NCI-H2227 (cell line): ENCODE measurements at regions not wholly inside any gene's neighbourhood (a gene's known extent, or its start where the extent isn't known, plus 50 kb on each side); places are given as distances from the start of the nearest gene placed in this dataset.
"Not testable (repeated sequence)": the region's sequence is repeated elsewhere in the genome, so short reads cannot be mapped to it uniquely, and the experiment has no call there.

Experiments used
- DNase-seq: peaks from one replicate; lab custom pipeline; 2025; ENCODE audit not compliant: unreplicated experiment; lab: John Stamatoyannopoulos, UW

GRCh38 chr2:237240252-237240651 lies 154.6 kb downstream of the COPS8 start:
- DNase-seq: no peak

GRCh38 chr2:237240868-237241267 lies 155.2 kb downstream of the COPS8 start:
- not testable (repeated sequence) for DNase-seq

GRCh38 chr2:237242091-237242536 lies 156.4 kb downstream of the COPS8 start:
- no peak for DNase-seq

- DNase-seq: no peak
These were observed 157.8 kb downstream of the COPS8 start for GRCh38 chr2:237243487-237243886.

GRCh38 chr2:237244178-237244577 lies 158.5 kb downstream of the COPS8 start:
- no peak for DNase-seq

DNA sequence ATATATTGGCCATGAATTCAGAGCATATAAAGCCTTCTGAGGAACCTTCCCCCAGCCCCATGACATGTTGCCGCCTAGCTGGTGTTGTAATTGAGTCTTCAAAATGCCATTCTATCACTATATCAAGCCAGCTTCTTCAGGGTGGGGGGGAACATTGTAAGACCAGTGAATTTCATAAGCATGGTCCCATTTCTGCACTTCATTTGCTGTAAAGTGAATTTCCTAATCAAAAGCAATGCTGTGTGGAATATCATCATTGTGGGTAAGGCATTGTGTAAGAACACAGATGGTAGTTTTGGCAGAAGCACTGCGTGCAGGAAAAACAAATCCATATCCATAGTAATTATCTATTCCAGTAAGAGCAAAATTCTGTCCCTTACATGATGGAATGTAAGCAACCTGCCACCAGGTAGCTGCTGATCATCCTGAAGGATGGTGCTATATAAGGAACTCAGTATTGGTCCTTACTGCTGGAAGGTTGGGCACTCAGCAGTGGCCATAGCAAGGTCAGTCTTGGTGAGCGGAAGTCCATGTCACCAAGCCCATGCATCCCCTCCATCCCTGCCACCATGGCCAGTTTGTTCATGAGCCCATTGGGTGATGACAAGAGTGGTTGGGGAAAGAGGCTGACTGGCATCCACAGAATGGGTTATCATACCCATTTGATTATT lies 159.4 kb downstream of the COPS8 start:
- DNase-seq: no peak

DNA sequence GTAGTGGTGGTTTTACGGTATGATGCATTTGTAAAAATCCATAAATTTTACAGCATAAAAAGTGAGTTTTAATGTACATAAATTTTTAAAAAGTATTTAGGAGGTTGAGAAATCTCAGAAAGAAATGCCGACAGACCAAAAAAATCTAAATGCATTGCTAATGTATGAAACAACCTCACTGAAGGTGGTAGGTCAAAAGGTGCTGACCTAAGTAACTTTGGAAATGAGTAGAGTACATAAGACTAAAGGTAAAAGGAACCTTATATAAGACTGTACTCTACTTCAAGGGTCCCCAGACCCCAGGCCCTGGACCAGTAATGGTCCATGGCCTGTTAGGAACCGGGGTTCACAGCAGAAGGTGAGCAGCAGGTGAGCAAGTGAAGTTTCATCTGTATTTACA lies 163.4 kb downstream of the COL6A3 start:
- no peak for DNase-seq

GRCh38 chr2:237251986-237252385 lies 162.0 kb downstream of the COL6A3 start:
- DNase-seq: no peak

- DNase-seq: no peak
These were observed 160.8 kb downstream of the COL6A3 start for GRCh38 chr2:237253046-237253702.

- no peak for DNase-seq
These were observed 159.5 kb downstream of the COL6A3 start for GRCh38 chr2:237254369-237254861.

DNA sequence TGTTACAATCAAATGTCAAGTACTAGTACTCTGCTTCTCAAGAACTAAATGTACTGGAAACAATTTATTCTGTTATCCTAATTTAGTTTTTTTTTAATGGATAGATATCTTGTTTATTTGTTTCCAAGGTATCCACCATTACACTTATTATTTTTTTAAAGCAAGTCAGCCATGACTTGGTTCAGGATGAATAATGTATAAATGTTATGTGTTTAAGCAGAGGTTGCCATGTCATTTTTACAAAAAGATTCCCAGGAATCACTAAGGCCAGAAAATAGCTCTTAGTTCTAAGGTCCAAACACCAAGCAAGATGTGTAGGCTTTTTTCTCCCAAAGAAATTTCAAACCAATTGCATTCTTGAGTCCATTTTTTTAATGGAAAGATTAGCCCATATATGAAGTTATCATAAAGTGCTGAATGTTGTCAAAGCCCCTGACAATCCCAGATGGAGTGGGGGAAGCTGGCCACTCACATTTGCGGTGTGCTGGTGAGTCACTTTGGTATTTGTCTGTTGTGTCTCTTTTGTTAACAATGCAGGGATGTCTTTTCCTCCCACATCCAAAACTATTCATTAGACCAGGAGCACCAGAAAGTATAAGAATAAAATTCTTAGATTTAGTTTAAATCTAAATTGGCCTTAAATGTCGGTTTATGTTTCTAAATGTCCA lies 158.9 kb downstream of the COL6A3 start:
- no peak for DNase-seq

DNA sequence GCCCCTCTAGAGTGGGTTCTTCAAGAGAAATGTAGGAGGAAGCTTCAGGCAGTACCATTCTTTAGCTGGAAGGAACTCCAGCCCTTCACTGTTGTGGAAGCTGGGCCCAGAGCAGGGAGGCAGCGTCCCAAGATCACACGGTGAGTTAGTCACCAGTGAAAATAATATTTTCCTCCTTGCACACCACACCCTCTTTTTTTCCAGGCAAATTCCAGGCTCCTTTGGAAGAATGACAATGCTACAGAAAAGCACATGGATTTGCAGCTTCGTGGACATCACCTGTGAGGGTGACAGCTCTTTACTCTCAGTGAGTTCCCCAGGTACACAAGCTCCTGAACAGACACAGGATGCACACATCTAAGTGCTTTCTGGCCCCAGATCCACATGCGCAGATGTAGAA lies 157.1 kb downstream of the COL6A3 start:
- DNase-seq: no peak

- DNase-seq: no peak
These were observed 156.5 kb downstream of the COL6A3 start for GRCh38 chr2:237257471-237257951.

DNA sequence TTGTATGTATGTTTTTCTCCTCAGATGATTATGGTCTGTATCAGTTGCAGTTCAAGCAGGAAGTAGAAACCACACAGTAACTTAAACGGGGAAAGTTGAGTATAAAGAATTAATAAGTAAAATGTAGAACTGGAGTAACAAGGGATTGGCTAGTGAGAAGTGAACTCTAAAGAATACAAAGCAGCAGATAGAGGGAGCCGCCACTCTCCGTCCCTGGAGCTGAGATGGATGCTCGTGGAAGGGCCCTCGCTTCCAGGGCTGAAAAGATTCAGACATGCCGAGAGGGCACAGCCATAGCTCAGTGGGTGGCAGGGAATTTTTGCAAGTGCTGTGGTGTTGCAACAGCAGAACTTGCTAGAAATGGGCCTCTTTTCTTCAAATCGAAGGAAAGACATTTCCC lies 155.8 kb downstream of the COL6A3 start:
- no peak for DNase-seq

DNA sequence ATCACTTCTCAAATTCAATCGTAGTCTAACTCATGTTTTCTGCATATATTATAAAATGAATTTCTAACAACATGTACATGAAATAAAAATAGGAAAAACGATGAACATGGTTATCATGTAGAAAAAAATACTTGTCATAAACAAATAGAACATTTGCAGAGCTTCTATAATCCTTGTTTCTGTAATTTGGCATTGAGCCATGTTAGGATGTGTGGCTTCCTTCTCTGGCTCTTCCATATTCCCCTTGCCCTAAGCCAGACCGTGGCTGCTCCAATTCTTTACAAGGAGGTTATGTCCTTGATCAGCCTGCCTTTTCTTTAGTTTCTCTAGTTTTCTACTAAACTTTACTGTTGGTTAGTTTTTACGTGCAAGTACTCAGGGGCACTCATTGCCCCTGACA lies 155.3 kb downstream of the COL6A3 start:
- no peak for DNase-seq

GRCh38 chr2:237259201-237259600 lies 154.8 kb downstream of the COL6A3 start:
- no peak for DNase-seq

GRCh38 chr2:237260039-237260620 lies 153.8 kb downstream of the COL6A3 start:
- no peak for DNase-seq

DNA sequence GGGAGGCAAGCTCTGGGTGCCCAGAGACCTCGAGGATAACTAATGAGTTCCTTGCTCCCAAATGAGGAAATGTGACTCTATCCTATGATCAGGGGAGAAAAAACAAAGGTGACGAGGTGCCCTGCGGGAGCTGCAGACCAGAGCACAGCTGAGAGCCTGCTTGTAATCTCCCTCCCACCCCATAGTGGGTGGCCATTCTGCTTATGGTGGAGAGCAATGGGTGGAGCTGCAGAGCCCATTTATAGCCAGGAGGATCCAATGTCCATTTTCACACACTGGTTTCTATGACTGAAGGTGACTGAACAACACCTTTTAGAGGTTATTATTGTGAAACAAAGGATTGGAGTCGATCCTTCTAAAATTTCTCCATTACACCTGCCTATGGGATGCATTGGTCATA lies 153.3 kb downstream of the COL6A3 start:
- no peak for DNase-seq

DNA sequence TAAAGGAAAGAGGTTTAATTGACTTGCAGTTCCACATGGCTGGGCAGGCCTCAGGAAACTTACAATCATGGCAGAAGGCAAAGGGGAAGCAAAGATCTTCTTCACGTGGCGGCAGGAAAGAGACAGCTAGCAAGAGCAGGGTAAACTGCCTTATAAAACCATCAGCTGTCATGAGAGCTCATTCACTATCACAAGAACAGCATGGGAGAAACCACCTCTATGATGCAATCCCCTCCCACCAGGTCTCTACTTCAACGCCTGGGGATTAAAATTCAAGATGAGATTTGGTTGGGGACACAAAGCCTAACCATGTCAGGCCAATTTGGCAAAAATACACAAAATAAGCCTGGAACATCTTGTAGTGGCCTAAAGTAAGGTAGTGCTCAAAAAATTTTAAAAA lies 152.6 kb downstream of the COL6A3 start:
- no peak for DNase-seq

GRCh38 chr2:237262838-237263771 lies 150.9 kb downstream of the COL6A3 start:
- no peak for DNase-seq
